Breast epithelium (tissue), 4 donors: ENCODE measurements at regions not wholly inside any gene's neighbourhood (a gene's known extent, or its start where the extent isn't known, plus 50 kb on each side); places are given as distances from the start of the nearest gene placed in this dataset.

Experiments used
- DNase-seq, 2 donors: peaks; one replicate each; pipeline ENCODE4 v3.0.0-alpha.2; 2019; ENCODE audit warnings: low spot score in 2 of 2
- H3K27ac ChIP-seq, 2 donors: fragments of 200-600 bp; sonication (generic) in 1 of 2; one replicate each; pipeline ENCODE4 v1.5.1; 2016 to 2019; ENCODE audit warnings: mild to moderate bottlenecking in 1 of 2
- H3K27me3 ChIP-seq, 2 donors: fragments of 200-600 bp; sonication (generic) in 1 of 2; one replicate each; pipeline versions ENCODE4 v1.5.1 to v1.6.0; 2017 to 2019; ENCODE audit warnings: control low read depth in 1 of 2, mild to moderate bottlenecking in 1 of 2
- H3K36me3 ChIP-seq: fragments of 200-600 bp; one replicate; pipeline ENCODE4 v1.5.1; 2019
- H3K4me1 ChIP-seq, 2 donors: fragments of 200-600 bp; sonication (generic); one replicate each; pipeline ENCODE4 v1.5.1; 2016 to 2019; ENCODE audit warnings: control low read depth in 1 of 2
- H3K4me3 ChIP-seq, 3 donors: fragments of 200-600 bp; sonication (generic); 1 replicate in 2 of 3; 2 replicates in 1 of 3; pipeline ENCODE4 v1.5.1; 2016 to 2019; ENCODE audit warnings: mild to moderate bottlenecking in 3 of 3, moderate library complexity in 2 of 3
- H3K9me3 ChIP-seq, 2 donors: fragments of 200-600 bp; sonication (generic) in 1 of 2; one replicate each; pipeline ENCODE4 v1.5.1; 2016 to 2019; ENCODE audit warnings: control low read depth in 1 of 2
- POLR2A ChIP-seq: fragments of 450-650 bp; IDR thresholded peaks from one replicate; pipeline ENCODE4 v1.6.1; 2016; ENCODE audit warnings: antibody characterized with exemption, mild to moderate bottlenecking, moderate library complexity
- POLR2AphosphoS5 ChIP-seq, 3 donors: sonication (generic); formaldehyde crosslinking; IDR thresholded peaks; one replicate each; pipeline ENCODE4 v1.6.1; 2017; ENCODE audit warnings: antibody characterized with exemption in 3 of 3
- intact Hi-C: fragments of 100-400 bp; cut with DNase I; formaldehyde crosslinking; loops from one replicate; pipeline ENCODE4 v1.15.1; 2023; ENCODE audit warnings: low total_unique reads
- TF ChIP-seq, protein P1 (sequence below), 3 donors: fragments of 450-650 bp; IDR thresholded peaks; one replicate each; pipeline ENCODE4 v1.5.1; 2016 to 2017; ENCODE audit warnings: antibody characterized with exemption in 3 of 3, mild to moderate bottlenecking in 3 of 3, moderate library complexity in 3 of 3

DNA sequence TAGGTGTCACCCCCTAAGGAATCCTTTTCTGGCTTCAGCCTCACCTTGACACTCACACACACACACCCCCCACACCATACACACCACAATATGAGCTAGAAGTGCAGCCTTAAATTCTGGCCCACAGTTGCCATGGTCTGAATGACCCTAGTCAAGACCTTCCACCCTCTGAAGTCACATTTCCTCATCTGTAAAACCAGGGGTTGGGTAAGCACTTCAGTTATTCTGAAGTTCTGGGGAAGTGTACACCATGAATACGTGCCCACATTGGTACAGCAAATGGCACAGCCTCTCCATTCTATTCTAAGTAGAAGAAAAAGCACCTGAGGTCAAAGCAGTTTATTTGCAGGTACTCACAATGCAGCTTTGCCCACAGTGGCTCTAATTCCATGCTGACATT, 372.8 kb upstream of the KLF4 start:
- intact Hi-C loops: no loop called here
- H3K36me3 ChIP-seq: no peaks in the 10 kb centered on the region
- TF ChIP-seq POLR2A (no peak), POLR2AphosphoS5 (IDR thresholded peaks at IDR 0.05) (no peak)
- TF ChIP-seq, protein P1, sequence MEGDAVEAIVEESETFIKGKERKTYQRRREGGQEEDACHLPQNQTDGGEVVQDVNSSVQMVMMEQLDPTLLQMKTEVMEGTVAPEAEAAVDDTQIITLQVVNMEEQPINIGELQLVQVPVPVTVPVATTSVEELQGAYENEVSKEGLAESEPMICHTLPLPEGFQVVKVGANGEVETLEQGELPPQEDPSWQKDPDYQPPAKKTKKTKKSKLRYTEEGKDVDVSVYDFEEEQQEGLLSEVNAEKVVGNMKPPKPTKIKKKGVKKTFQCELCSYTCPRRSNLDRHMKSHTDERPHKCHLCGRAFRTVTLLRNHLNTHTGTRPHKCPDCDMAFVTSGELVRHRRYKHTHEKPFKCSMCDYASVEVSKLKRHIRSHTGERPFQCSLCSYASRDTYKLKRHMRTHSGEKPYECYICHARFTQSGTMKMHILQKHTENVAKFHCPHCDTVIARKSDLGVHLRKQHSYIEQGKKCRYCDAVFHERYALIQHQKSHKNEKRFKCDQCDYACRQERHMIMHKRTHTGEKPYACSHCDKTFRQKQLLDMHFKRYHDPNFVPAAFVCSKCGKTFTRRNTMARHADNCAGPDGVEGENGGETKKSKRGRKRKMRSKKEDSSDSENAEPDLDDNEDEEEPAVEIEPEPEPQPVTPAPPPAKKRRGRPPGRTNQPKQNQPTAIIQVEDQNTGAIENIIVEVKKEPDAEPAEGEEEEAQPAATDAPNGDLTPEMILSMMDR (IDR thresholded peaks at IDR 0.05): no peak
- no peak overlapping the region for H3K27ac ChIP-seq
- no peaks in the 10 kb centered on the region for H3K27me3 ChIP-seq
- DNase-seq: no peak
- no peaks in the 10 kb centered on the region for H3K9me3 ChIP-seq
- H3K4me1 ChIP-seq: no peaks in the 10 kb centered on the region
- no peak overlapping the region for H3K4me3 ChIP-seq

DNA sequence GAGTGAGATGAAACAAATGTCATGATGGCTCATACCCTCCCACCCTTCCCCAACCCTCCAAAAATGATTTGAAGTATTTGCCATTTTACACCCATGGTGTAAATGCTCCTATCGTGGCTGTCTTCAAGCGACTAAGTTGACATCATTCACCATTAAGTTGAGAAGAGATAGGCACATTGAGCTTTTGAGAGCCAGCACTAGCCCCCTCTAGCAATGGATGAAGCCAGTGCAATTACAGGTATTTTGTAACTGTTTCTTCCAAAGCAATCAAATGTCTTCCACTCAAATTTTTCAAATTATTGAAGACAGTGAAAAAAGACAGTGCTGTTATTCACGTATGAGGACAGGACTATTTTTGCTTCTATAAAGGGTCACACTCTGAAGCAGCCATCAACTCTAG, 371.5 kb upstream of the KLF4 start:
- no peak overlapping the region for H3K4me3 ChIP-seq
- intact Hi-C loops: no loop called here
- H3K27ac ChIP-seq: no peak overlapping the region
- no peaks in the 10 kb centered on the region for H3K4me1 ChIP-seq
- TF ChIP-seq POLR2AphosphoS5 (IDR thresholded peaks at IDR 0.05) (no peak), POLR2A (no peak)
- TF ChIP-seq, protein P1 (IDR thresholded peaks at IDR 0.05): no peak
- H3K9me3 ChIP-seq: peaks cover 0 to under 1% of the 10 kb centered on the region in 2 donors
- H3K36me3 ChIP-seq: no peaks in the 10 kb centered on the region
- H3K27me3 ChIP-seq: no peaks in the 10 kb centered on the region
- DNase-seq: no peak

GRCh38 chr9:107858260-107858659, 368.7 kb upstream of the KLF4 start:
- intact Hi-C loops: no loop called here
- Histone ChIP-seq H3K9me3 (peaks cover 12 to 20% of the 10 kb centered on the region in 2 donors), H3K4me3 (no peak overlapping the region), H3K27ac (no peak overlapping the region), H3K4me1 (no peaks in the 10 kb centered on the region), H3K36me3 (no peaks in the 10 kb centered on the region), H3K27me3 (no peaks in the 10 kb centered on the region)
- DNase-seq: no peak
- no peak for TF ChIP-seq POLR2A
- TF ChIP-seq, protein P1 (IDR thresholded peaks at IDR 0.05): no peak
- TF ChIP-seq POLR2AphosphoS5 (IDR thresholded peaks at IDR 0.05): no peak

- DNase-seq: no peak
- H3K27me3 ChIP-seq: no peaks in the 10 kb centered on the region
- H3K36me3 ChIP-seq: no peaks in the 10 kb centered on the region
- no peaks in the 10 kb centered on the region for H3K4me1 ChIP-seq
- intact Hi-C loops: no loop called here
- H3K9me3 ChIP-seq: peaks cover 12 to 20% of the 10 kb centered on the region in 2 donors
- TF ChIP-seq POLR2AphosphoS5 (IDR thresholded peaks at IDR 0.05) (no peak), POLR2A (no peak)
- TF ChIP-seq, protein P1 (IDR thresholded peaks at IDR 0.05): no peak
- H3K4me3 ChIP-seq: no peak overlapping the region
- H3K27ac ChIP-seq: no peak overlapping the region
Measured at GRCh38 chr9:107856633-107857032, 367.1 kb upstream of the KLF4 start.

- Histone ChIP-seq H3K27me3 (no peaks in the 10 kb centered on the region), H3K4me1 (no peaks in the 10 kb centered on the region), H3K4me3 (no peak overlapping the region), H3K27ac (no peak overlapping the region), H3K9me3 (peaks cover 12 to 20% of the 10 kb centered on the region in 2 donors), H3K36me3 (no peaks in the 10 kb centered on the region)
- DNase-seq: no peak
- TF ChIP-seq POLR2AphosphoS5 (IDR thresholded peaks at IDR 0.05): no peak
- TF ChIP-seq, protein P1 (IDR thresholded peaks at IDR 0.05): no peak
- TF ChIP-seq POLR2A: no peak
- intact Hi-C loops: no loop called here
Measured at GRCh38 chr9:107855164-107855563, 365.6 kb upstream of the KLF4 start.
